Lung (tissue), 11 donors: ENCODE measurements at regions not wholly inside any gene's neighbourhood (a gene's known extent, or its start where the extent isn't known, plus 50 kb on each side); places are given as distances from the start of the nearest gene placed in this dataset.
"Not testable (repeated sequence)": the region's sequence is repeated elsewhere in the genome, so short reads cannot be mapped to it uniquely, and the experiment has no call there.

Source experiments
- ATAC-seq: fragments of 200-7000 bp; cut with Tn5 transposase; one replicate; pipeline ENCODE4 v1.9.1; 2020; ENCODE audit warnings: moderate number of reproducible peaks; ENCODE audit not compliant: insufficient read depth, low FRiP score
- DNase-seq, 3 donors: peaks; one replicate each; pipeline ENCODE4 v3.0.0-alpha.2; 2013 to 2017
- H3K27ac ChIP-seq, 2 donors: one replicate each; pipeline ENCODE4 v1.5.1; 2013; ENCODE audit warnings: mild to moderate bottlenecking in 2 of 2, moderate library complexity in 2 of 2, control low read depth in 1 of 2, inconsistent platforms in 1 of 2, low read depth in 1 of 2, low read length in 1 of 2
- H3K27me3 ChIP-seq, 3 donors: one replicate each; pipeline ENCODE4 v1.5.1; 2013; ENCODE audit warnings: low read length in 2 of 3; ENCODE audit not compliant: control insufficient read depth in 3 of 3, insufficient read depth in 3 of 3
- H3K36me3 ChIP-seq, 4 donors: one replicate each; pipeline ENCODE4 v1.5.1; 2013; ENCODE audit warnings: low read length in 4 of 4, mild to moderate bottlenecking in 1 of 4, moderate library complexity in 1 of 4; ENCODE audit not compliant: control insufficient read depth in 4 of 4, insufficient read depth in 4 of 4
- H3K4me1 ChIP-seq, 5 donors: one replicate each; pipeline ENCODE4 v1.5.1; 2013; ENCODE audit warnings: low read length in 5 of 5, mild to moderate bottlenecking in 2 of 5, moderate library complexity in 1 of 5; ENCODE audit not compliant: control insufficient read depth in 5 of 5, insufficient read depth in 5 of 5
- H3K4me3 ChIP-seq: one replicate; pipeline ENCODE4 v1.5.1; 2013; ENCODE audit warnings: mild to moderate bottlenecking, control low read depth, moderate library complexity
- H3K9ac ChIP-seq, 2 donors: one replicate each; pipeline ENCODE4 v1.5.1; 2013; ENCODE audit warnings: low read length in 2 of 2, control low read depth in 1 of 2; ENCODE audit not compliant: insufficient read depth in 1 of 2
- H3K9me3 ChIP-seq, 4 donors: one replicate each; pipeline ENCODE4 v1.5.1; 2013; ENCODE audit warnings: low read length in 3 of 4, mild to moderate bottlenecking in 1 of 4, moderate library complexity in 1 of 4; ENCODE audit not compliant: control insufficient read depth in 4 of 4, insufficient read depth in 3 of 4
- CTCF ChIP-seq: IDR thresholded peaks from 2 replicates; pipeline ENCODE4 v1.5.1; 2012; ENCODE audit warnings: mild to moderate bottlenecking; ENCODE audit errors: control extremely low read depth, extremely low read depth
- whole genome bisulfite sequencing, 2 donors: extraction: QIAGEN DNeasy Blood & Tissue Kit; methylation state at CpG; one replicate each; pipeline ENCODE4 v1.1.7; 2013; 5-methylcytosine and 5-hydroxymethylcytosine counted together
- donor health status: control.
- donor health status: control.
- donor health status: Bipolar disorder and iron deficiency.
- donor health status: healthy.
- donor health status: DM: yes; HTN: yes; CAD: no.

- Histone ChIP-seq H3K27ac (no peak overlapping the region), H3K9ac (no peak overlapping the region), H3K27me3 (no peaks in the 10 kb centered on the region), H3K9me3 (no peaks in the 10 kb centered on the region), H3K4me3 (no peak overlapping the region), H3K36me3 (no peaks in the 10 kb centered on the region), H3K4me1 (peaks cover 0 to 2% (median 0%) of the 10 kb centered on the region in 5 donors)
- 68% methylated on average over 4 of the region's 4 CpGs; no CpG with 5 or more reads in 1 of the 2 donors for WGBS, 2 donors
- no peak for TF ChIP-seq CTCF
- ATAC-seq: no peak
- DNase-seq: peak in 1 of 3 donors; percentile 2
These were observed 431.7 kb upstream of the AMELY start for GRCh38 chrY:7343261-7343660.

- H3K4me1 ChIP-seq, H3K9ac ChIP-seq, H3K27me3 ChIP-seq, H3K36me3 ChIP-seq, H3K4me3 ChIP-seq, H3K9me3 ChIP-seq, ATAC-seq: not testable (repeated sequence)
- peak overlapping the region in 1 of 2 donors; percentile 70 for H3K27ac ChIP-seq
- WGBS, 2 donors: 52% methylated on average over 12 of the region's 16 CpGs; no CpG with 5 or more reads in 1 of the 2 donors
- peak in 1 of 3 donors; percentile 8 for DNase-seq
These were observed 431.2 kb upstream of the AMELY start for GRCh38 chrY:7342732-7343131.

DNA sequence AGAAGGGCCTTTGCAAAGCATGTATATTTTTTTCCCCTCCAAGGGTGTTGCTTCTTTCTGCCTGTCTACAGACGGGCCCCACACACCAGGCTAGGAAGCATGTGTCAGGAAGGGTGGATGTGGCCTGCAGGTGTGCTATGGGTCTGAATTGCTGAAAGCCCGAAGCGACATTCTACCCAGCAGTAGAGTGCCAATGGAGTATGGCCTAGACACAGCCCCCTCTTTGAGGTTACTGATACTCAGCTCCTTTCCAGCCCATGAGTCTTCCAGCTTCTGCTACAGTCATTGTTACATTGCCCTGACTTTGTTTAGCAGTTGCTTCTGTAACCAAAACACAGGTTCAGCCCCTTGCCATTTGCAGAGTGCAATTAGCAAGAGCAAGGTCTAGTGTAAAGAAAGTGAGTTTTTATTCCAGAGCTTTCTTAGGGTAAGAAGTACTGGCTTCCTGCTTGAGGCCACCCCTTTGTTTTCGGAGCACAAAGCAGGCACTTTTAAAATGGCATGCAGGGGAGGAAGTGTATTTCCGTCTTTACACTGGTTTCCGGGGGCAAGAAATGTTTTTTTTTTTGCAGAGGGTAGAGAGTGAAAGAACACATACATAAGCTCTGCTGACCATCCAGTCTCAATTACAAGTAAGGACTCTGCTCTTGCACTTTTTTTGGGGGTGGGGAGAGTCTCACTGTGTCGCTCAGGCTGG, 428.0 kb upstream of the AMELY start:
- TF ChIP-seq CTCF: no peak
- no peaks in the 10 kb centered on the region for H3K27me3 ChIP-seq
- ATAC-seq: no peak
- H3K4me1 ChIP-seq: peaks cover 0 to 2% (median 0%) of the 10 kb centered on the region in 5 donors
- WGBS, 2 donors: 31% methylated on average over 7 of the region's 7 CpGs; no CpG with 5 or more reads in 1 of the 2 donors
- no peak overlapping the region for H3K27ac ChIP-seq
- H3K9ac ChIP-seq: no peak overlapping the region
- DNase-seq: peak in 1 of 3 donors; percentile 6
- no peaks in the 10 kb centered on the region for H3K9me3 ChIP-seq
- H3K4me3 ChIP-seq: no peak overlapping the region
- H3K36me3 ChIP-seq: peaks cover 0 to 4% (median 0%) of the 10 kb centered on the region in 4 donors

GRCh38 chrY:7336023-7336873, 424.7 kb upstream of the AMELY start:
- no peak overlapping the region for H3K27ac ChIP-seq
- 87% methylated on average over 13 of the region's 13 CpGs; no CpG with 5 or more reads in 1 of the 2 donors for WGBS, 2 donors
- no peaks in the 10 kb centered on the region for H3K9me3 ChIP-seq
- H3K9ac ChIP-seq: no peak overlapping the region
- no peak for TF ChIP-seq CTCF
- no peaks in the 10 kb centered on the region for H3K27me3 ChIP-seq
- DNase-seq (no peak), ATAC-seq (no peak)
- no peak overlapping the region for H3K4me3 ChIP-seq
- no peaks in the 10 kb centered on the region for H3K4me1 ChIP-seq
- peaks cover 0 to 8% (median 0%) of the 10 kb centered on the region in 4 donors for H3K36me3 ChIP-seq
